ENCODE measurements at regions not wholly inside any gene's neighbourhood (a gene's known extent, or its start where the extent isn't known, plus 50 kb on each side); places are given as distances from the start of the nearest gene placed in this dataset.

GRCh38 chr15:25060996-25061620 lies 106.3 kb downstream of the SNRPN start:
- no peak overlapping the region for H3K9ac ChIP-seq (ENCODE audit: low read length)
- no peaks in the 10 kb centered on the region for H3F3A ChIP-seq (ENCODE audit: insufficient read depth, low read length, poor library complexity, severe bottlenecking)
- no peaks in the 10 kb centered on the region for H3K79me2 ChIP-seq (replicated peaks; ENCODE audit: insufficient read depth, low read length)
- no peak overlapping the region for H3K4me3 ChIP-seq (ENCODE audit: low read length)
- H3K36me3 ChIP-seq (ENCODE audit: insufficient read depth, low read length), result peaks cover 76% of the 10 kb centered on the region
- H3K4me2 ChIP-seq (ENCODE audit: low read length), result no peak overlapping the region
- H3K27me3 ChIP-seq (ENCODE audit: insufficient read depth, low read depth, low read length), result no peaks in the 10 kb centered on the region
- no peaks in the 10 kb centered on the region for H3K9me2 ChIP-seq (ENCODE audit: insufficient read depth, low read length)
- H4K20me1 ChIP-seq (ENCODE audit: insufficient read depth), result no peaks in the 10 kb centered on the region
- no peak overlapping the region for H2AFZ ChIP-seq (ENCODE audit: low read depth, low read length)
- TF ChIP-seq SMC3 (conservative IDR thresholded peaks at IDR 0.05; ENCODE audit: poor library complexity), result no peak
- no peak for TF ChIP-seq EP300 (conservative IDR thresholded peaks at IDR 0.05; ENCODE audit: poor library complexity, severe bottlenecking)
- TF ChIP-seq CTCF (IDR thresholded peaks at IDR 0.05; ENCODE audit: poor library complexity, severe bottlenecking), result no peak
- no peak for TF ChIP-seq MXI1 (conservative IDR thresholded peaks at IDR 0.05; ENCODE audit: poor library complexity, severe bottlenecking)
- no peak for TF ChIP-seq POLR2AphosphoS5 (IDR thresholded peaks at IDR 0.05)
- TF ChIP-seq EZH2 (IDR thresholded peaks at IDR 0.05; ENCODE audit: borderline replicate concordance, insufficient read depth, low read length, poor library complexity, severe bottlenecking), result no peak
- TF ChIP-seq RAD21 (conservative IDR thresholded peaks at IDR 0.05), result no peak
- TF ChIP-seq REST (IDR thresholded peaks at IDR 0.05; ENCODE audit: borderline replicate concordance), result no peak
- H3K27ac ChIP-seq (ENCODE audit: low read length), result no peak overlapping the region
- peaks cover 100% of the 10 kb centered on the region for H3K9me3 ChIP-seq (ENCODE audit: low read length)

- Histone ChIP-seq H3K27me3 (ENCODE audit: insufficient read depth, low read depth, low read length) (no peaks in the 10 kb centered on the region), H3K9ac (ENCODE audit: low read length) (no peak overlapping the region), H3K36me3 (ENCODE audit: insufficient read depth, low read length) (peaks cover 81% of the 10 kb centered on the region), H3F3A (ENCODE audit: insufficient read depth, low read length, poor library complexity, severe bottlenecking) (no peaks in the 10 kb centered on the region), H3K27ac (ENCODE audit: low read length) (no peak overlapping the region), H3K79me2 (replicated peaks; ENCODE audit: insufficient read depth, low read length) (no peaks in the 10 kb centered on the region), H3K9me3 (ENCODE audit: low read length) (peaks cover 100% of the 10 kb centered on the region), H2AFZ (ENCODE audit: low read depth, low read length) (no peak overlapping the region), H3K4me2 (ENCODE audit: low read length) (no peak overlapping the region), H4K20me1 (ENCODE audit: insufficient read depth) (no peaks in the 10 kb centered on the region), H3K4me3 (ENCODE audit: low read length) (no peak overlapping the region), H3K9me2 (ENCODE audit: insufficient read depth, low read length) (no peaks in the 10 kb centered on the region)
- no peak for TF ChIP-seq POLR2AphosphoS5 (IDR thresholded peaks at IDR 0.05)
- no peak for TF ChIP-seq EP300 (conservative IDR thresholded peaks at IDR 0.05; ENCODE audit: poor library complexity, severe bottlenecking)
- TF ChIP-seq CTCF (IDR thresholded peaks at IDR 0.05; ENCODE audit: poor library complexity, severe bottlenecking), result no peak
- no peak for TF ChIP-seq SMC3 (conservative IDR thresholded peaks at IDR 0.05; ENCODE audit: poor library complexity)
- no peak for TF ChIP-seq EZH2 (IDR thresholded peaks at IDR 0.05; ENCODE audit: borderline replicate concordance, insufficient read depth, low read length, poor library complexity, severe bottlenecking)
- no peak for TF ChIP-seq REST (IDR thresholded peaks at IDR 0.05; ENCODE audit: borderline replicate concordance)
- TF ChIP-seq TAF1 (IDR thresholded peaks at IDR 0.05; ENCODE audit: low read depth), result no peak
- no peak for TF ChIP-seq MXI1 (conservative IDR thresholded peaks at IDR 0.05; ENCODE audit: poor library complexity, severe bottlenecking)
- TF ChIP-seq RAD21 (conservative IDR thresholded peaks at IDR 0.05), result no peak
These were observed 107.2 kb downstream of the SNRPN start for GRCh38 chr15:25061808-25062550.
